ENCODE measurements at regions not wholly inside any gene's neighbourhood (a gene's known extent, or its start where the extent isn't known, plus 50 kb on each side); places are given as distances from the start of the nearest gene placed in this dataset.
A peak's percentile ranks its signal among the peaks of the same experiment; 100 is the strongest.

- no peak for DNase-seq (ENCODE audit: low read depth)
- TF ChIP-seq MAX (IDR thresholded peaks at IDR 0.05; ENCODE audit: low read depth, low read length) (no peak), POLR2A (IDR thresholded peaks at IDR 0.05; ENCODE audit: extremely low read depth, insufficient read length) (no peak), MYC (IDR thresholded peaks at IDR 0.05; ENCODE audit: low read depth, low read length) (no peak)
- TF ChIP-seq, protein P1, sequence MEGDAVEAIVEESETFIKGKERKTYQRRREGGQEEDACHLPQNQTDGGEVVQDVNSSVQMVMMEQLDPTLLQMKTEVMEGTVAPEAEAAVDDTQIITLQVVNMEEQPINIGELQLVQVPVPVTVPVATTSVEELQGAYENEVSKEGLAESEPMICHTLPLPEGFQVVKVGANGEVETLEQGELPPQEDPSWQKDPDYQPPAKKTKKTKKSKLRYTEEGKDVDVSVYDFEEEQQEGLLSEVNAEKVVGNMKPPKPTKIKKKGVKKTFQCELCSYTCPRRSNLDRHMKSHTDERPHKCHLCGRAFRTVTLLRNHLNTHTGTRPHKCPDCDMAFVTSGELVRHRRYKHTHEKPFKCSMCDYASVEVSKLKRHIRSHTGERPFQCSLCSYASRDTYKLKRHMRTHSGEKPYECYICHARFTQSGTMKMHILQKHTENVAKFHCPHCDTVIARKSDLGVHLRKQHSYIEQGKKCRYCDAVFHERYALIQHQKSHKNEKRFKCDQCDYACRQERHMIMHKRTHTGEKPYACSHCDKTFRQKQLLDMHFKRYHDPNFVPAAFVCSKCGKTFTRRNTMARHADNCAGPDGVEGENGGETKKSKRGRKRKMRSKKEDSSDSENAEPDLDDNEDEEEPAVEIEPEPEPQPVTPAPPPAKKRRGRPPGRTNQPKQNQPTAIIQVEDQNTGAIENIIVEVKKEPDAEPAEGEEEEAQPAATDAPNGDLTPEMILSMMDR (IDR thresholded peaks at IDR 0.05; ENCODE audit: low read depth, low read length), result no peak
- no peak overlapping the region for H3K4me3 ChIP-seq (ENCODE audit: low read depth, low read length)
These were observed 175.7 kb downstream of the METTL4 start for GRCh38 chr18:2395427-2396161.

- no peak for TF ChIP-seq POLR2A (IDR thresholded peaks at IDR 0.05; ENCODE audit: extremely low read depth, insufficient read length)
- no peak for DNase-seq (ENCODE audit: low read depth)
- H3K4me3 ChIP-seq (ENCODE audit: low read depth, low read length), result no peak overlapping the region
These were observed 175.2 kb downstream of the METTL4 start for GRCh38 chr18:2396162-2396505.

GRCh38 chr18:2400701-2401196, 170.6 kb downstream of the METTL4 start:
- no peak for TF ChIP-seq MAX (IDR thresholded peaks at IDR 0.05; ENCODE audit: low read depth, low read length)
- no peak overlapping the region for H3K4me3 ChIP-seq (ENCODE audit: low read depth, low read length)
- peak; percentile 15 for DNase-seq (ENCODE audit: low read depth)

DNA sequence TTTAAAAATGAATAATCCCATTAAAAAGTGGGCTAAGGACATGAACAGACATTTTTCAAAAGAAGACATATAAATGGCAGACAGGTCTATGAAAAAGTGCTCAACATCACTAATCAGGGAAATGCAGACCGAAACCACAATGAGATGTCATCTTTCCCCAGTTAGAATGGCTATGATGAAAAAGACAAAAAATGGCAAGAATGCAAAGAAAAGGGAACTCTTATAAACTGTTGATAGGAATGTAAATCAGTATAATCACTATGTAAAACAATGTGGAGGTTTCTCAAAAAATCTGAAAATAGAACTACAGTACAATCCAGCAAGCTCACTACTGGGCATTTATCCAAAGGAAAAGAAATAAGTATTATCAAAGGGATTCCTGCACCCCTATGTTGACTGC, 169.2 kb downstream of the METTL4 start:
- no peak overlapping the region for H3K4me3 ChIP-seq (ENCODE audit: low read depth, low read length)
- TF ChIP-seq, protein P1 (IDR thresholded peaks at IDR 0.05; ENCODE audit: low read depth, low read length), result no peak
- TF ChIP-seq POLR2A (IDR thresholded peaks at IDR 0.05; ENCODE audit: extremely low read depth, insufficient read length) (no peak), MYC (IDR thresholded peaks at IDR 0.05; ENCODE audit: low read depth, low read length) (no peak), MAX (IDR thresholded peaks at IDR 0.05; ENCODE audit: low read depth, low read length) (no peak)
- DNase-seq (ENCODE audit: low read depth), result no peak

GRCh38 chr18:2406544-2406943, 164.8 kb downstream of the METTL4 start:
- TF ChIP-seq, protein P1 (IDR thresholded peaks at IDR 0.05; ENCODE audit: low read depth, low read length), result no peak
- no peak for DNase-seq (ENCODE audit: low read depth)
- H3K4me3 ChIP-seq (ENCODE audit: low read depth, low read length), result no peak overlapping the region

- no peak overlapping the region for H3K4me3 ChIP-seq (ENCODE audit: low read depth, low read length)
- no peak for DNase-seq (ENCODE audit: low read depth)
- TF ChIP-seq MAX (IDR thresholded peaks at IDR 0.05; ENCODE audit: low read depth, low read length) (no peak), POLR2A (IDR thresholded peaks at IDR 0.05; ENCODE audit: extremely low read depth, insufficient read length) (no peak), MYC (IDR thresholded peaks at IDR 0.05; ENCODE audit: low read depth, low read length) (no peak)
- TF ChIP-seq, protein P1 (IDR thresholded peaks at IDR 0.05; ENCODE audit: low read depth, low read length), result no peak
These were observed 163.3 kb downstream of the METTL4 start for GRCh38 chr18:2407961-2408360.

- no peak for DNase-seq (ENCODE audit: low read depth)
- TF ChIP-seq, protein P1 (IDR thresholded peaks at IDR 0.05; ENCODE audit: low read depth, low read length), result no peak
- TF ChIP-seq POLR2A (IDR thresholded peaks at IDR 0.05; ENCODE audit: extremely low read depth, insufficient read length) (no peak), MAX (IDR thresholded peaks at IDR 0.05; ENCODE audit: low read depth, low read length) (no peak), MYC (IDR thresholded peaks at IDR 0.05; ENCODE audit: low read depth, low read length) (no peak)
- no peak overlapping the region for H3K4me3 ChIP-seq (ENCODE audit: low read depth, low read length)
These were observed 161.4 kb downstream of the METTL4 start for GRCh38 chr18:2409906-2410305.
